NCI-H2227 treated with DMSO at 0.1 percent for 48 hours (cell line): ENCODE measurements at regions not wholly inside any gene's neighbourhood (a gene's known extent, or its start where the extent isn't known, plus 50 kb on each side); places are given as distances from the start of the nearest gene placed in this dataset.

ENCODE experiments used
- DNase-seq: peaks from one replicate; lab custom pipeline; 2025; lab: John Stamatoyannopoulos, UW

GRCh38 chr3:74564560-74564959, 49.9 kb downstream of the CNTN3 start:
- no peak for DNase-seq

- DNase-seq = no peak
These were observed 51.7 kb downstream of the CNTN3 start for GRCh38 chr3:74562558-74563269.

- no peak for DNase-seq
These were observed 52.6 kb downstream of the CNTN3 start for GRCh38 chr3:74561881-74562280.

- no peak for DNase-seq
These were observed 55.2 kb downstream of the CNTN3 start for GRCh38 chr3:74559261-74559660.

- no peak for DNase-seq
These were observed 63.8 kb downstream of the CNTN3 start for GRCh38 chr3:74550686-74551085.

- DNase-seq = no peak
These were observed 68.0 kb downstream of the CNTN3 start for GRCh38 chr3:74546426-74546825.

GRCh38 chr3:74542441-74542840, 72.0 kb downstream of the CNTN3 start:
- DNase-seq = no peak

GRCh38 chr3:74539876-74540275, 74.6 kb downstream of the CNTN3 start:
- no peak for DNase-seq

- DNase-seq = no peak
These were observed 75.8 kb downstream of the CNTN3 start for GRCh38 chr3:74538669-74539068.

- DNase-seq = no peak
These were observed 76.6 kb downstream of the CNTN3 start for GRCh38 chr3:74537857-74538256.

GRCh38 chr3:74537164-74537563, 77.3 kb downstream of the CNTN3 start:
- DNase-seq = no peak

- no peak for DNase-seq
These were observed 79.2 kb downstream of the CNTN3 start for GRCh38 chr3:74535281-74535680.

- DNase-seq = no peak
These were observed 79.8 kb downstream of the CNTN3 start for GRCh38 chr3:74534611-74535010.

- no peak for DNase-seq
These were observed 82.0 kb downstream of the CNTN3 start for GRCh38 chr3:74532446-74532845.

- DNase-seq = no peak
These were observed 83.0 kb downstream of the CNTN3 start for GRCh38 chr3:74531491-74531890.

- no peak for DNase-seq
These were observed 85.3 kb downstream of the CNTN3 start for GRCh38 chr3:74529145-74529544.

- no peak for DNase-seq
These were observed 86.9 kb downstream of the CNTN3 start for GRCh38 chr3:74527566-74527965.

GRCh38 chr3:74523811-74524210, 90.6 kb downstream of the CNTN3 start:
- DNase-seq = no peak

- DNase-seq = no peak
These were observed 93.6 kb downstream of the CNTN3 start for GRCh38 chr3:74520895-74521294.

GRCh38 chr3:74518610-74519009, 95.8 kb downstream of the CNTN3 start:
- no peak for DNase-seq

GRCh38 chr3:74516019-74516418, 98.4 kb downstream of the CNTN3 start:
- no peak for DNase-seq

GRCh38 chr3:74515451-74515850, 99.0 kb downstream of the CNTN3 start:
- no peak for DNase-seq

- DNase-seq = no peak
These were observed 103.4 kb downstream of the CNTN3 start for GRCh38 chr3:74511078-74511477.

GRCh38 chr3:74510261-74510818, 104.1 kb downstream of the CNTN3 start:
- DNase-seq = no peak
